GM12878 (cell line): ENCODE measurements at regions not wholly inside any gene's neighbourhood (a gene's known extent, or its start where the extent isn't known, plus 50 kb on each side); places are given as distances from the start of the nearest gene placed in this dataset.

ENCODE experiments used
- EZH2 ChIP-seq: IDR thresholded peaks from 2 replicates; pipeline ENCODE4 v1.6.1; 2012; ENCODE audit warnings: low read depth, mild to moderate bottlenecking, control low read depth, inconsistent platforms, low read length, borderline replicate concordance; ENCODE audit not compliant: control insufficient read depth
- TF ChIP-seq, protein P1 (sequence below), 3 experiments: IDR thresholded peaks in 2 of 3; conservative IDR thresholded peaks in 1 of 3; 2 replicates each; pipeline ENCODE4 v1.5.1; 2011; ENCODE audit warnings: low read depth in 3 of 3, low read length in 3 of 3, mild to moderate bottlenecking in 3 of 3, control low read depth in 2 of 3, moderate library complexity in 2 of 3, inconsistent platforms in 1 of 3, mixed read lengths in 1 of 3; ENCODE audit not compliant: control insufficient read depth in 2 of 3, insufficient read depth in 1 of 3; ENCODE audit errors: extremely low read depth in 1 of 3

GRCh38 chr12:71371122-71371521 is 68.5 kb upstream of the LGR5 start:
- TF ChIP-seq, protein P1, sequence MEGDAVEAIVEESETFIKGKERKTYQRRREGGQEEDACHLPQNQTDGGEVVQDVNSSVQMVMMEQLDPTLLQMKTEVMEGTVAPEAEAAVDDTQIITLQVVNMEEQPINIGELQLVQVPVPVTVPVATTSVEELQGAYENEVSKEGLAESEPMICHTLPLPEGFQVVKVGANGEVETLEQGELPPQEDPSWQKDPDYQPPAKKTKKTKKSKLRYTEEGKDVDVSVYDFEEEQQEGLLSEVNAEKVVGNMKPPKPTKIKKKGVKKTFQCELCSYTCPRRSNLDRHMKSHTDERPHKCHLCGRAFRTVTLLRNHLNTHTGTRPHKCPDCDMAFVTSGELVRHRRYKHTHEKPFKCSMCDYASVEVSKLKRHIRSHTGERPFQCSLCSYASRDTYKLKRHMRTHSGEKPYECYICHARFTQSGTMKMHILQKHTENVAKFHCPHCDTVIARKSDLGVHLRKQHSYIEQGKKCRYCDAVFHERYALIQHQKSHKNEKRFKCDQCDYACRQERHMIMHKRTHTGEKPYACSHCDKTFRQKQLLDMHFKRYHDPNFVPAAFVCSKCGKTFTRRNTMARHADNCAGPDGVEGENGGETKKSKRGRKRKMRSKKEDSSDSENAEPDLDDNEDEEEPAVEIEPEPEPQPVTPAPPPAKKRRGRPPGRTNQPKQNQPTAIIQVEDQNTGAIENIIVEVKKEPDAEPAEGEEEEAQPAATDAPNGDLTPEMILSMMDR (IDR thresholded peaks at IDR 0.05 in 2 of 3, conservative IDR thresholded peaks at IDR 0.05 in 1 of 3; ENCODE audit: control insufficient read depth in 2 of 3, extremely low read depth in 1 of 3, insufficient read depth in 1 of 3, low read depth in 3 of 3, low read length in 3 of 3): no peak
- no peak for TF ChIP-seq EZH2
